Fibroblast of skin of left biceps (primary cell): ENCODE measurements at regions not wholly inside any gene's neighbourhood (a gene's known extent, or its start where the extent isn't known, plus 50 kb on each side); places are given as distances from the start of the nearest gene placed in this dataset.

Source experiments
- DNase-seq, 2 experiments: peaks; one replicate each; pipeline ENCODE4 v3.0.0-alpha.2; 2013; ENCODE audit warnings: low read depth in 2 of 2

DNA sequence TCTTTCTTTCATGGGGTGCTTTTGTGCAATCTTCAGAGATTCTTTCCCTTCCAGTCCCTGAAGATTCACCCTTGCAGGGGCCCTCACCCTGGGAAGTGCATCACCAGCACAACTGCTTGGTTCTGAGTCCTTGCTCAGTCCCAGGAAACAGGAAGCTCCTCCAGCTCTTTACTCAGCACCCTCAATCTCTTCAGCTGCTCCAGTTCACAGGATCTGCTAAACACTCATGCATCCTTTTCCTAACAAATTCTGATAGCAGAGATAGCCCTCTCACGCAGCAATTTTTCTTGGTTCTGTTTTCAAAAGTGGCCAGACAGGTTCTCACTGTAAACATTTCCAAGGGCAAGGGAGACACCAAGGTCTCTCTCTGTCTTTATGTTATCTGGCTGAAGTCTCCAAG is 823.1 kb downstream of the LIG4 start:
- no peak for DNase-seq

DNA sequence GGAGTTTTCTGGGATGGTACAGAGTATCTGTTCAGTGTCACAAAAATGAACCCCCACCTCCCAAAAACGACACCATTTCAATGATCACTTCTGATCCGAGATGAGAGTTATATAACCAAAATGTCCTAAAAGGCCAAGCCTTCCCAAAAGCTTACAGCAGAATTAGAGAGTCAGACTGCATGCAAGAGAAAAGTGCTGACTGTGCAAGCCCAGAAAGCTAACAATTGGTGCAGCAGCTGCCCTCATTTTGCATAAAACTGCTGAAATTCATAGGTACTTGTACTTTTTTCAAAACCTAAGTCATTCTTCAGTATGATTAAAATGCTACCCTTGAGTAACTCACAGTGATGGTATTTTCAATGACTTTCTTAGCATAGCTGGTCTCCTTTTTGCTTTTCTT is 819.6 kb upstream of the ARGLU1 start:
- DNase-seq, result no peak

GRCh38 chr13:107379407-107380155 is 811.6 kb upstream of the ARGLU1 start:
- no peak for DNase-seq

DNA sequence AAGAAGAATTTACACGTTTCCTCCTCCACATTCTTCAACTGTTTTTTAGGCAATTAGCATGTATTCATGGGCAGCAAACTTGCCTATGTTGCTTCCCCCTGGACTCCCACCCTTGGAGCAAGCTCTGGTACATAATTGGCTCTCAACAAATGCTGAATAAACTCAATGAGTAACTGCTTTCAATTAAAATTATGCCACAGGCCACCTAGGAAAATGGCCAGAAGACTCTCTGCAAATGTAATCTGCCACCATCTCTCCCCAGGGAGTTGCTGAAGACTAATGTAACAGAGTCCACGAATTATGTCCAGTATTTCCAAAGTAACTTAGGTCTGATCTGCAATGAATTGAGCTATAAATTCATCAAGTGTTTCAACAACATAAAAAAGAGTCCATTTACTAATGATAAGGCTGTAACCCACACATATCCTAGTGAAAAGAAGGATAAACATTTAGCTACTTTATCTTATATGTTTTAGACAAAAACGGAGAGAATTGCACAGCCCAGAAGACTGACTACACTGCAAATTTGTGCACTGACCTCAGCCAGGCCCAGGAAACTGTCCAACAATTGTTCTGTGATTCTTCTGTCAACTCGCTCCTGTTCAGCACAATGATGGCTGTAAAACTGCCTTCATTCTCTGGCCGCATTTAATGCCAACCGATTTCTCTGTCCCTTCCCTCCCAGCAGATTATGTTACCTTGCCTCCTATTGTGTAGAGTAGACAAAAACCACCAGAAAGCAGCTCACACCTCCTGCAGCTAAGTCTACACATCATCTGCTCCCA is 808.6 kb upstream of the ARGLU1 start:
- no peak for DNase-seq

- DNase-seq, result no peak
Observed at GRCh38 chr13:107375701-107376340, 807.9 kb upstream of the ARGLU1 start.

DNA sequence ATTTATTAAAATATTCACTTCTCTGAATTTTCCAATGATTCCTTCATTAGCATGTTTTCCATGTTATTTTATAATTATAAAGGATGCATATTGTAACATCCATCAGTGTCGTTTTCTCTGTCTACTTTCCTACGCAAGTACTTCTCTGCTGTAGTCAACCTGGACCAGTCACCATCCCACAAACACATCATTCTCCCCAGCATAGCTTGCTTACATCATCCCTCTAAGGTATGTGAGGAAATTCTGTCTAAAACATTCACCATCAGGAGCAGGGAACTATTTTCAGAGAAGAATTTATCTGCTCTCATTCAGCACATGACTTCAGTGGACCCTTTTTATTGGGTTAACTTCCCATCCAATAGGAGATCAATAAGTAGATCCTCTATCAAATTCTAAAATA is 806.1 kb upstream of the ARGLU1 start:
- DNase-seq, result no peak

DNA sequence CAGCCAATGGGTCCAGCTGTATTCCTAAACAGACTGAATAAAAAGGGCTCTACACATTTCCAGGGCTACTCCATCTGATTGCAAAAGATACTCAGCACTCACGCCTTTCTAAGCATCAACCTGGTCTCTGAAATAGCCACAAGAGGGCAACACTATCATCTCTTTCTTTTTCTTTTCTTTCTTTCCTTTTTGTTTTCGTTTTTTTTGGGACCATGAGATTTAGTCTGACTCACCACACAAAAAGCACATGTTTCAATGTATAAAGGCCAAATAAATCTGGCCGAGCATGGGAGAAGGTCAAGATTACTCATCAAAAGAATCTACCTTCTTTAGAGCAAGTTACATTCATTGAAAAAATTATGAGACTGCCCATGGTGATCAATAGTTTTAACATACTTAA is 805.6 kb upstream of the ARGLU1 start:
- DNase-seq, result peak; percentile 15 to 20

DNA sequence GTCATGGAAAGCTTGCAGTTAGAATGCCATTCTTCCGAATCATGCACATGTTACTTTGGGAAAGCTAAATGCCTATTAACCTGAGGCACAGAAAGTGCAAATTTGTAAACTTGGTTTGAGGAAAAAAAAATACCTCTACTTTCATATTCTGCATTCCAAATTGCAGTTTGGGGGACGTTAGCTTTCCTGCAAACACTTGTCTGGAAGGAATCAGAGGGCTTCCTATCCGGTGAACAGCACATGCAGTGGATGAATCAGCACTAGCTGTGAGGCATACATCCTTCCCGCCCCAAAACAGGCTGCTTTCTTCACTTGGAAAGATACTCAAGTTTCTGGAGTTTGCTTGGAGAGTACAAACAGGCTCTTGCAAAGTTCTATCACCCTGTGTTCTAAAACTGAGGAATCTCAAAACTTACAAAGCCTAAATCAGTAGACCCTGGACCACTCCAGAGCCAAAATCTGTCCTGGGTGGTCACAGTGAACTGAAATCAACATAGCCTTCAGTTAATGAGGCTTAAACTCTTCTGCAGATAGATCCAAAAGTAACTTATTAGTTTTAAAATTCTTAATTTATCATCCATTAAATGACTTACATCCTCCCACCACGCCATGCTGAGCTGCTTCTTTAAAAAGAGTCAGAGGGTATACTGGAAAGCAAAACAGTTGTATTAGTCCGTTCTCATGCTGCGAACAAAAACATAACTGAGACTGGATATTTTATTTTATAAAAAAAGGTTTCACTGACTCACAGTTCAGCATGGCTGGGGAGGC is 802.3 kb upstream of the ARGLU1 start:
- DNase-seq, result peak; percentile 4 to 22

DNA sequence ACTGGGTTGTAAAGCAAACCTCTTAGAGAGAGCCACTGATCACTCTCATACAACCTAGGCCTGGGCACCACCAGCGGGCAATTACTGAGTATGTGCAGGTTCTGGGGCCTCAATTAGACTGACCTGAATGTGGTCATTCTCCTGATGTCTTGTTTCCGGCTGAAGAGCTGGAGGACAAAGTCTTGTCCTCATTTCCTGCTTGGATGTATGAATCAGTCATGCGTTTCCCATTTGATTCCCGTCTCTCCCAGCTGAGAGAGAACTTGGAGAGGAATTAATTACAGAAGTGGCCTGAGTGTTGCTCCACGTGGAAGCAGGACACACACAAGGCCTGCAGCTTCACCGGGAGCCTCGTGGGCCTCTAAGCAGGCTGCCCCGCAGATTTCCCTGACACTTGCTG is 799.3 kb upstream of the ARGLU1 start:
- DNase-seq, result no peak

DNA sequence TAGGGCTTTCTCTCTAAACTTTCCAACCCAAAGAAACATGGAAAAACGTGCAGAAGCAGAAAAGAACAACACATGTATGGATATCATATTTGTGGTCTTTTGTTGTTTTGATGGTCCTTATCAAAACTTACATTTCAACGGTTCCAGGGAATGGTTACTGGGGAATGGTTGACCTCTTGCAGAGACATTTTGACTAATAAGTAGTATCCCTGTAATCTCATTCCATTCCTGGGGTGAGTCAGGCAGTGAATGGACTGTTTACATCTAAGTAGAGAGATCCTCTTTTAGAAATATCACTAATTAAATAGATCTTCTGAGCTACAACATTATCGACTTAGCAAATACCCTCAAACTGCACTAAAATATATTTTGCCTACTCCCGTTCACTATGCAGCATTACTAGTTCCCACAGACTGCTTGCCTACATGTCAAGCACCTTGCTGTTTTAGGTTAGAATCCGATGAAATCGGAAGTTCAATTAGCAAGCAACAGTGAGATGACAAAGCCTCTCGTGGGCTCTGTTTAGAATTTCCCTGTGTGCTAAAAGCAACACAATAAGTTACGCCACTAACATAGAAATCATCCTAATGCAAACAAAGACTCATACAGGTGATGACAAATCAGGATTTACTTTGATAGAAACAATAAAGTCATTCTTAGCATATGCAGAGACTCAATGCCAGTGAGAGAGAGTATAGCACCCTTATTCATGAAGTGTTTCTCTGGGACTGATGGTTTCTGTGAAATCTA is 797.7 kb upstream of the ARGLU1 start:
- no peak for DNase-seq

- DNase-seq, result no peak
Observed at GRCh38 chr13:107364658-107365057, 796.7 kb upstream of the ARGLU1 start.

GRCh38 chr13:107361666-107362065 is 793.7 kb upstream of the ARGLU1 start:
- no peak for DNase-seq

- DNase-seq, result no peak
Observed at GRCh38 chr13:107360010-107360409, 792.1 kb upstream of the ARGLU1 start.

DNA sequence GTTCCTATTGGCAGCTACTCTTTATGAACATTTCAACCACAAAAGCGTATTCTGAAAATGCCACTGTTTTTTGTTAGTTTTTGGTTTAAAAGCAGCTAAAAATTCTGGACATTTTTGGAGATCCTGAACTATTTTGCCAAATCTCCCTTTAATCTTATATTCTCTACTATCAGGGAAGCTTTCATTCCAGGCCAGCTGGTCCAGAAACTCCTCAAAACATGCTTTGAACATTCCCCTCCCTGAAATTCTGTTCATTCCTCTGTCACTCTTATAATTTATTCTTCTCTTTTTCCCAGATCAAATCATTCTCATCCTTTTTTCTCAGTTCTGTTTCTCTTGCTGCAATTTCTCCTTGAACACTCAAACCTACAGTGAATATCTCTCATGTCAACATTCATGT is 790.9 kb upstream of the ARGLU1 start:
- no peak for DNase-seq

DNA sequence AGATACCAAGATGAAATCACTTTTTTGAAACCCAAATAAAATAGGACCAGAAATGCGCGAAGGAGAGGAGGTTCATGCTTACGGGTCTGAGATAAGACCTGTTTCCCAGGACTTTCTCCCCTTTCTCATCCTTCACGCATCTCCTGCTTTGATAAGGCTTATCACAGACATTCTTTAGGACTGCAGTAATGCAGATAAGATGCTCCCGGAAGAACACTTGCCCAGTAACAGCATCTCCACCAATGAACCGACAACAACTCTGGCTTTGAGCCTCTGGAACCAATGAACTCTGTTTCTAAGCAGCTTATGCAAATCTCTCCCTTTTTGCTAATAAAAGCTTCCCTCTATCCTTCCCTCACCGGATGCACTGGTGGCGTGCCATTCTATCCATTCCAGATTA is 783.4 kb upstream of the ARGLU1 start:
- DNase-seq, result no peak

DNA sequence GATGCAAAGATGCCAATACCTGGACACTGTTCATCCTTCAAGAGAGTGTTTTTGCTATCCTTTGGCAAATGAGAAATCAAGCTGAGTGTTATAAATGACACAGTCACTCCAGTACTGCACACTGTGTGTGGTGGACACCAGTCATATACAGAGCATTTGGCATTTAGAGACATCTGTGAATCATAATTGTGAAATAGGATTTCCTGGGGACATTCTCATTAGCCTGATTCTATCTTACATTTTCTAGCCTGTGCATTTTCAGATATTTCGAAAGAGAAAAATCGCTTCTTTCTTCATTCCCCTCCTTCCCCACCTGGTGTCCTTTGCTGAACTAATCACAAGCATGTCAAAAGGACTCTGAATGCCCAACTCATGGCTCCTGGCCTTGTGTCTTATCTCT is 781.0 kb upstream of the ARGLU1 start:
- no peak for DNase-seq

DNA sequence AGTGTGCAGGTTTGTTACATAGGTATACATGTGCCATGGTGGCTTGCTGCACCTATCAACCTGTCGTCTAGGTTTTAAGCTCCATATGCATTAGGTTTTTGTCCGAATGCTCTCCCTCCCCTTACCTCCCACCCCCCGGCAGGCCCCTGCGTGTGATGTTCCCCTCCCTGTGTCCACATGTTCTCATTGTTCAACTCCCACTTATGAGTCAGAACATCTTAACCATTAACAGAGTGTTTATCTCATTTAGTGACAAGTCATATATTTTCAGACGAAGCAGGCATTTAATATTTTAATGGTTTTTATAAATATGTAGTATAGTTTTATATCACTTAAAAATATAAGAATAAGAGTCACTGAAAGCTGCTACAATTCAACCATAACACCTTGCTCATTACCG is 780.5 kb upstream of the ARGLU1 start:
- DNase-seq, result no peak

DNA sequence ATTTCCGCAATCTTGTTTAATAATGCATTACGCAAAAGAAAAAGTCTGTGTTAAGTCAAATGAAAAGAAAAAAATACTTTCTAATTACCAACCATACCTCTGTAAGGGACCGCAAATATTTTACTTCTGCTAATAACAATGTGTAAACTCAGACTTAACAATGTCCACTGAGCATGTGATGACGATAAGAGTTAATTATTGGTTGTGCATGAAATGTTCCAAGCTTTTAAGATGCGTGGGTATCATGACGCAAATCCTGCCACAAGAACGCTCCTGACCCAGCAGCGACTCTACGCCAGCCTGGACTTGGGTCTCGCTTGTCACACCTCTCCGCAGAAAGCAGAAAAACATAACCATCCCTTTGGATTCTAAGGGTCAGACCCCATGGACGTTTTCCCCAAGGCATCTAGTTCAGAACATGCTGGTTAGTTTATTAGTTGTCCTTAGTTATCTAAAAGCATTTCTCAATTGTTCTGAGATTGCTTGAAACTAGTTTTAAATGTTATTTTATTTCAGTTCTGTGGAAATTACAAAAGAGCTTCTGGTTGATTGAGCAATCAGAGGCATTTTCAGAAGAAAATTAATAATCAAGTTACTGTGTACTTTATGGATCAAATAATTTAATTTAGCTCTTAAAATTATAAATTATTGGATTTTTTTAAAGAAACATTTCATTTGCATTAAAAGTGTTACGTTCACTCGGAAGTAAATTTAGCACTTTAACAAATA is 779.9 kb upstream of the ARGLU1 start:
- no peak for DNase-seq

GRCh38 chr13:107342747-107343146 is 774.8 kb upstream of the ARGLU1 start:
- DNase-seq, result no peak

DNA sequence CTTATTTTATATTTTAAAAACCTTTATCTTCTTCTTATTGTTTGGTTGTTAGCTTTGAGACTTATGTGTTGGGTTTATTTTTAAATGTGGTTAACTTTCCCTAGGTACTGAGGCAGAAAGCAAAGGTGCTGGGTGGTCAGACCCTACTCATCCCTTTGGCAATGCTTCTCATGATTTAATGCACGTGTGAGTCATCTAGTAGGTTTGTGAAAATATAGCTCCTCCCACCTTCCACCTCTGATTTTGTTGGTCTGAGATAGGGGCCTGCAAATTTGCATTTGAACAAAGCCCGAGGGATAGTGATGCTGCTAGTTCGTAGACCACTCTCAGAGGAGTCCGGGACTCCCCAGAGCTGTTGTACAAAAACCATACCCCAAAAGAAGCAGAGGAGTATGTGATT is 771.3 kb upstream of the ARGLU1 start:
- DNase-seq, result no peak

- DNase-seq, result no peak
Observed at GRCh38 chr13:107332188-107332587, 764.3 kb upstream of the ARGLU1 start.
